Pulmonary artery endothelial cell (primary cell): ENCODE measurements at regions not wholly inside any gene's neighbourhood (a gene's known extent, or its start where the extent isn't known, plus 50 kb on each side); places are given as distances from the start of the nearest gene placed in this dataset.
"Not testable (repeated sequence)": the region's sequence is repeated elsewhere in the genome, so short reads cannot be mapped to it uniquely, and the experiment has no call there.

ENCODE experiments used
- DNase-seq: peaks from one replicate; pipeline ENCODE4 v3.0.0-alpha.2; 2011; ENCODE audit warnings: low read depth, low spot score

- no peak for DNase-seq
Observed at GRCh38 chr20:57097245-57097915, 169.1 kb downstream of the BMP7 start.

GRCh38 chr20:57102160-57102559 is 164.3 kb downstream of the BMP7 start:
- DNase-seq = no peak

- no peak for DNase-seq
Observed at GRCh38 chr20:57102566-57102965, 163.9 kb downstream of the BMP7 start.

DNA sequence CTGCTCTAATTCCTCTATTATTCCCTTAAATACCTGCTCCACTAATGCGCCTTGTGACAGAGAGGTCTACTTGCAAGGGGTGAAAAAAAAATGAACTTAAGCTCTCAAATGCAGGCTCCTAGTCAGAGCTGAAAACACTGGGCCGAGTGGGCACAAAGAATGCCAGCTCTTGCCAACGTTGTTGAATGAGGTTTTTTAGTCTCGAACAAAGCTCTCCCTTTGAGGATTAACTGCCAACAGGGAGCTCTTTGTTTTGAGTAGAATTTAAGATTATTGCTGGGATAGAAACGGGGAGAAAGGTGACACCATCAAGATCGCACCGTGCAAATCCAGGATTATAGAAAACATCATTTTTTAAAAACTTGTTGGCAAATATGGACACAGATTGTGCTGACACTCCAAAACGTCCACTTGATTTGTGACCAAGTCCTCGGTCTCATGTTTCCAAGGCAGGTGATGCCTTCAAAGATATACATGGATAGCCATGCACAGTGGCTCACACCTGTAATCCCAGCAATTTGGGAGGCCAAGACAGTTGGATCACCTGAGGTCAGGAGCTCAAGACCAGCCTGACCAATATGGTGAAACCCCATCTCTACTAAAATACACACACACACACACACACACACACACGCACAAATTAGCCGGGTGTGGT is 163.2 kb downstream of the BMP7 start:
- no peak for DNase-seq

DNA sequence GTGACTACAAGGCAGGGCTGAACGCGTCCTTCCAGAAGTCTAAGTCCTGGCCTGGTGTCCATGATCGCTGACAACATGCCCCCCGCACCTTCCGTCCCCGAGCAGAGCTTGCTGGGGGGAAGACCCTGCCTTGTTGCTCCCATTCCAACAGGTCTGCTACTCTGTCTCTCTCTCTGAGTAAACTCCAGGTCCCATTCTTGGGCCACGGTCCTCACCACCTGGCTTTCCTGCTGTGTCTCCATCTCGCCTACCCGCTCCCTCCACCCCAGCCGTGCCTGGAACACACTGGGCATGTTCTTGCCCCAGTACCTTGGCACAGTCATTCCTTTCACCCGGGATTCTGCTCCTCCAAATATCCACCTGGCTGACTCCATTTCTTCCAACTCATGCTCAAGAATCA is 162.3 kb downstream of the BMP7 start:
- DNase-seq = no peak

DNA sequence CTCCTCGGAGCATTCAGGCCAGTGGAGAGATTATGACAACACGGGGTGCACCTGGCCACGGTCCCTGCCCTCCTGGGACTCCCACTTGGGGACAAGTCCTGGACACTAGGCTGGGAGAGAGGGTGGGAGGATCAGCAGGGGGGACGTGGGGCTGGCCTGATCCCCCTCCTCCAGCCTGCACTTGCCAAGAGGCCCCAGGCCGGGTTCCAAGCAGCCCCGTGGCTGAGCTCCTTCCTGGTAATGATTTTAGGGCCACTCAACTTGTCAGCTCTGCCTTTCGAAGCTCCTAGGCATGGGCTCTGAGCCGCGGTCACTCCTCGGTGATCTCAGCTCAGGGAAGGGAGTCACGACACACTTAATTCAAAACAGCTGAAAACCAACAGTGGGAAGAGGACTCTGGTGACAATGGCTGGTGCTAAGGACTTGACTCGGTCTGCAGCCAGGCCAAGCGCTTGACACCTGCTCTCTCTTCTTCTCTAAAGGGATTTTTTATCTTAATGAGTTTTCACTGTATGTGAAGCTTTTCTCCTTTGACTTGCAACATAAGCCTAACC is 161.7 kb downstream of the BMP7 start:
- no peak for DNase-seq

DNA sequence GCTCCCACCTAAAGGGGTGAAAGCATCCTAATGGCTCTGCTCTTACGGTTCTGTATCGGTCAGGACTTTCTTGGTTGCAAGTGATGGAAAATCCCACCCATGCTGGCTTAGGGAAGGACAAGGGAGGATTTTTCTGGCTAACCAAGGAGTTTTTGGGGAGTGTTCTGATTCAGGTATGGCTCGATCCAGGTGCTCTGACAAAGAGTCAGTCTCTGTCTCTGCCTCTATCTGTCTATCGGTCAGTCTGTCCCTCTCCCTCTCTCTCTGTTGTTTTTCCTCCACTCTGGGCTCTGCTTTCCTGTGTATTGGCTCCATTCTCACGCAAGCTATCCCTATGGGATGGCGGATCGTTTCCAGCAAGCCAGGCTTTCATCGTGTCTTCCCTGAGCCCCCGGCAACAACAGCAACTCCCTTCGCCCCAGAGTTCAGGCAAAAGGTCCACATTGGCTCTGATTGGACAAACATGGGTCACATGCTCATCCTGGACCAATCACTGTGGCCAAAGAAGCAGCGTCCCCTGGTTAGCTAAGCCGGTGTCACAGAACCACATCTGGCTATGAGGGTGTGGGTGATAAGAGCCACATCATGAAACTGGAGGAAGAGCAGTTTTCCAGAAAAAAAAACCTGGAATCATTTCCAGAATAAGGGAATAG is 160.3 kb downstream of the BMP7 start:
- no peak for DNase-seq

DNA sequence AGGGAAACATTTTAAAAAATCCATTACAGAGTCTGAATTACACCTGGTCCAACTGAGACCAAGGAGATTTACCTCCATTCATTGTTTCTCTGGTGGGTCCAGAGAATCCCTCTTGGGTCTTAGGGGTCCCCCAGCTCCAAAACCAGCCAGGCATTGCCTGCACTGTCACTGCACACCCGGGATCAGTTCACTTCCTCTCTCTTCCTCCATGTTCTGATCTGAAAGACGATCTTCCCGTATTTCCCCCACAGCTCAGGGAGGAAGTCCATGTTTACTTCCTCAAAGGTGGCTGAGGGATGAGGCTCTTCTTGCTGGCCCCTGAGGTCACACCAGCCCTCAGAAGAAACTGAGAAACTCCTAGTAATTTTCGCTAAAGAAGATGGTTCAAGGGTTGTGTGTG is 159.7 kb downstream of the BMP7 start:
- DNase-seq = no peak

- DNase-seq = no peak
Observed at GRCh38 chr20:57107208-57107607, 159.2 kb downstream of the BMP7 start.

DNA sequence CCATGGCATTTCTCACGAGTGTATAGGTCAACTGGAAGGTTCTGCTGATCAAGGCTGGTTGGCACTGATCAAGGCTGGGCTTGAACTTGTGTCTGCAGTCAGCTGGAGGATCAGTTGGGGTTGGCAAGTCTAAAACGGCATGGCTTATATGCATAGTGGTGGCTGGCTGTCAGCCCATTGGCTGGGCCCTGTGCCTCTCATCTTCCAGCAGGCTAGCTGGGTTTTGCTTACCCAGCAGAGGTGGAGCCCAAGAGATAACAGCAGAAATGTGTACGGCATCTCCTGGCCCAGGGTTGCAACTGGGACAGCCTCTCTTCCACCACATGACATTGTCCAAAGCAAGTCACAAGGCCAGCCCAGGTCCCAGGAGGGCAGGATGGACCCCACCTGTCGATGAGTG is 158.2 kb downstream of the BMP7 start:
- no peak for DNase-seq

- no peak for DNase-seq
Observed at GRCh38 chr20:57108742-57109570, 157.5 kb downstream of the BMP7 start.

GRCh38 chr20:57109571-57109953 is 156.9 kb downstream of the BMP7 start:
- no peak for DNase-seq

DNA sequence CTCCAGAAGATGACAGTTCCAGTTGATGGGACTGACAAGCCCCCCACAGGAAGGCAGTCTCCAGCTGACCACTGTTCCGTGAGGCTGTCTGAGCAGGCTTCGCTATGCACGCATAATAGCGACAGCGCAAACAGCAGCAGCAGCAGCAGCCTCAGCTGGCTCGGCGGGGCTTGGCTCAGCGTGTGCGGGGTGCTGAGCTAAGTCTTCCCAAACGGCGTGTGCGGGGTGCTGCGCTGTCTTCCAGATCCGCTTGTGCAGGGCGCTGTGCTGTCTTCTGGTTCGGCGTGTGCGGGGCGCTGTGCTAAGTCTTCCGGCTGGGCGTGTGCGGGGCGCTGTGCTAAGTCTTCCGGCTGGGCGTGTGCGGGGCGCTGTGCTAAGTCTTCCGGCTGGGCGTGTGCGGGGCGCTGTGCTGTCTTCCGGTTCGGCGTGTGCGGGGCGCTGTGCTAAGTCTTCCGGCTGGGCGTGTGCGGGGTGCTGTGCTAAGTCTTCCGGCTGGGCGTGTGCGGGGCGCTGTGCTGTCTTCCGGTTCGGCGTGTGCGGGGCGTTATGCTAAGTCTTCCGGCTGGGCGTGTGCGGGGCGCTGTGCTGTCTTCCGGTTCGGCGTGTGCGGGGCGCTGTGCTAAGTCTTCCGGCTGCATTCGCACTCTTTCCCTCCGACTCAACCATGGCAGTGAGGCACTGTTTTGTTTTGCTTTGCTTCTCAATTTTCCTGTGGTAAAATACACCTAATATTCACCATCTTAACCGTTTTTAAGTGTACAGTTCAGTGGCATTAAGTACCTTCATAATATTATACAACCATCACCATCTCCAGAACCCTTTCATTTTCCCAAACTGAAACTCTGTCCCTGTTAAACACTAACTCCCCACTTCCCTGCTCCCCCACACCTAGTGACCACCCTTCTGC is 156.1 kb downstream of the BMP7 start:
- DNase-seq = not testable (repeated sequence)

- DNase-seq = no peak
Observed at GRCh38 chr20:57111028-57111373, 155.4 kb downstream of the BMP7 start.

DNA sequence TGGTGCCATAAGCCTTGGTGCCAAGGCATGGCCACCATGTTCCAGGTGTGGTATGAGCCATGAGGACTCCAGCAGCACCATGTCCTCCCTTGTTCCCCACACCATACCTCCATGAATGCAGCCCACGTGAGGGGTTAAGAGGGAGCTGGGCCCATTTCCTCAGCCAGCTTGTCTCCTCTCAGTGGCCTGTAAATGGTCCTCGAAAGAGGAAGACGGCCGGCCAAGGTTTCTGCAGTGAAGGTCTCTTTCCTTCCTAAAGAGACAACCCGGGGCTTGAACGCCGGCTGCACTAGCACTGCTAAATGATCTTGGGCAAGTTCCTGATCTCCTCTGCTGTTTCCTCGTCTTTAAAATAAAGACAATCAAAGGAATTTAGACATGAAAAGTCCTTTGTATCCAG is 154.0 kb downstream of the BMP7 start:
- no peak for DNase-seq

GRCh38 chr20:57114290-57115005 is 152.0 kb downstream of the BMP7 start:
- no peak for DNase-seq

- no peak for DNase-seq
Observed at GRCh38 chr20:57117296-57117695, 149.1 kb downstream of the BMP7 start.

DNA sequence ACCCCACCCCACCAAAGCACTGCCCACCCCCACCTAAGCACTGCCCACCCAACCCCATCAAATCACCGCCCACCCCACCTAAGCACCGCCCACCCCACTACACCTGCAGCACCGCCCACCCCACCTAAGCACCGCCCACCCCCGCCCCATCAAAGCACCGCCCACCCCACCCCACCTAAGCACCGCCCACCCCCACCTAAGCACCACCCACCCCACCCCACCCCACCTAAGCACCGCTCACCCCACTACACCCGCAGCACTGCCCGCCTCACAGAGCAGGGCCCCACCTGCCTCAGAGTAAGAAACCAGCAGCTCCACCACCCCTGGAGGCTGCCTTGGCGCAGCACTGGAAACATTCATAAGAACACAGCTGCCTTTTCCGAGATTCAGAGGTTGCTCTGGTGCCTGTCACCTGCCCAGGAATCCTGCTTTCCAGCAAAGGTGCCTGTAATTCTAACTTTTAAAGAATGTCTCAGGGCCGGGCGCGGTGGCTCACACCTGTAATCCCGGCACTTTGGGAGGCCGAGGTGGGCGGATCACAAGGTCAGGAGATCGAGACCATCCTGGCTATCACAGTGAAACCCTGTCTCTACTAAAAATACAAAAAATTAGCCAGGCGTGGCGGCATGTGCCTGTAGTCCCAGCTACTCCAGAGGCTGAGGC is 148.2 kb downstream of the BMP7 start:
- no peak for DNase-seq
